PC-9 (cell line): ENCODE measurements at regions not wholly inside any gene's neighbourhood (a gene's known extent, or its start where the extent isn't known, plus 50 kb on each side); places are given as distances from the start of the nearest gene placed in this dataset.

Source experiments
- EZH2 ChIP-seq: fragments of 200-600 bp; sonication (generic); IDR thresholded peaks from 2 replicates; pipeline ENCODE4 v1.8.0; 2017; ENCODE audit warnings: antibody characterized with exemption, low read depth
- TF ChIP-seq, protein P1 (sequence below): fragments of 200-600 bp; sonication (generic); conservative IDR thresholded peaks from 2 replicates; pipeline ENCODE4 v1.6.1; 2017; ENCODE audit warnings: mixed run types, antibody characterized with exemption, mild to moderate bottlenecking, moderate library complexity

DNA sequence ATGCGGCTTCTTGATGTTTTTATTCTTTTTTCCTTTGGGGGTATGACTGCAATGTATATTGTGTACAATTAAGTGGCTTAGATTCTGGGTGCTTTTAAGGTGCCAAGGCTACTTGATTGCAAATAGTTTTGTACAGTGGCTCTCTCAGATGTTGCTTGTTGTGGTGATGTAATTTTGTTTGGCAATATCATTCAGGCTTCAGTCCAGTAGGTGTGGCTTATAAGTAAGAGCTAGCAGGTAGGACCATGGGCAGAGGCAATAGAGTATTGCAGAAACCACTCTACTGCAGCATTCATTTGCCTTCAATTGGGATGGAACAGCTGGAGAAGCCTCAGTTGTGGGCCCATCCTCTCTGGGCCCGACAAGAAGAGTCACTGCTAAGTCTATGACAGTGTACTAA, 407.9 kb upstream of the MAN1A1 start:
- TF ChIP-seq, protein P1, sequence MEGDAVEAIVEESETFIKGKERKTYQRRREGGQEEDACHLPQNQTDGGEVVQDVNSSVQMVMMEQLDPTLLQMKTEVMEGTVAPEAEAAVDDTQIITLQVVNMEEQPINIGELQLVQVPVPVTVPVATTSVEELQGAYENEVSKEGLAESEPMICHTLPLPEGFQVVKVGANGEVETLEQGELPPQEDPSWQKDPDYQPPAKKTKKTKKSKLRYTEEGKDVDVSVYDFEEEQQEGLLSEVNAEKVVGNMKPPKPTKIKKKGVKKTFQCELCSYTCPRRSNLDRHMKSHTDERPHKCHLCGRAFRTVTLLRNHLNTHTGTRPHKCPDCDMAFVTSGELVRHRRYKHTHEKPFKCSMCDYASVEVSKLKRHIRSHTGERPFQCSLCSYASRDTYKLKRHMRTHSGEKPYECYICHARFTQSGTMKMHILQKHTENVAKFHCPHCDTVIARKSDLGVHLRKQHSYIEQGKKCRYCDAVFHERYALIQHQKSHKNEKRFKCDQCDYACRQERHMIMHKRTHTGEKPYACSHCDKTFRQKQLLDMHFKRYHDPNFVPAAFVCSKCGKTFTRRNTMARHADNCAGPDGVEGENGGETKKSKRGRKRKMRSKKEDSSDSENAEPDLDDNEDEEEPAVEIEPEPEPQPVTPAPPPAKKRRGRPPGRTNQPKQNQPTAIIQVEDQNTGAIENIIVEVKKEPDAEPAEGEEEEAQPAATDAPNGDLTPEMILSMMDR = no peak
- TF ChIP-seq EZH2 = no peak
